ENCODE measurements at regions not wholly inside any gene's neighbourhood (a gene's known extent, or its start where the extent isn't known, plus 50 kb on each side); places are given as distances from the start of the nearest gene placed in this dataset.

DNA sequence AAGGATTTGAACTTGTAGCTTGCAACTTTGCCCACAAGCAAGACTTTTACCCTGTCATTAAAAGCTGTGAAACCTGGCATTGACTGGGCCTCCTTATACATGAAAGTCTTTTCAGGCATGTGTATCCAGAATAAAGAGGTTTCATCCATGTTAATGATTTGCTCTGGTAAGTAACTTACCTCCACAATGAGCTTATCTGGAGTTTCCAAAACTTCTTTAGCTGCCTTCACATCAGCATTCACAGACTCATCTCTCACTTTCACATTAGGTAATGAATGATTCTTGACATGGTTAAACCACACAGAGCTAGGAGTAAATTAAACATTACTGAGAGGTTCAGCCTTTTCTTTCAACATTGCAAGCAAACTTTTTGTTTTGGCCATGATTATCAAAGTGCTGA is 234.4 kb upstream of the CLEC14A start:
- Histone ChIP-seq H3K9me3 (ENCODE audit: insufficient read depth, low read depth, low read length) (no peaks in the 10 kb centered on the region), H3K27ac (ENCODE audit: low read length) (no peak overlapping the region), H3K27me3 (ENCODE audit: insufficient read depth, low read length) (no peaks in the 10 kb centered on the region), H3K4me1 (ENCODE audit: insufficient read depth, low read length) (no peaks in the 10 kb centered on the region), H3K9ac (ENCODE audit: low read depth, low read length) (no peak overlapping the region), H3K4me3 (ENCODE audit: low read length) (no peak overlapping the region), H3K36me3 (ENCODE audit: insufficient read depth, low read depth, low read length) (no peaks in the 10 kb centered on the region)

DNA sequence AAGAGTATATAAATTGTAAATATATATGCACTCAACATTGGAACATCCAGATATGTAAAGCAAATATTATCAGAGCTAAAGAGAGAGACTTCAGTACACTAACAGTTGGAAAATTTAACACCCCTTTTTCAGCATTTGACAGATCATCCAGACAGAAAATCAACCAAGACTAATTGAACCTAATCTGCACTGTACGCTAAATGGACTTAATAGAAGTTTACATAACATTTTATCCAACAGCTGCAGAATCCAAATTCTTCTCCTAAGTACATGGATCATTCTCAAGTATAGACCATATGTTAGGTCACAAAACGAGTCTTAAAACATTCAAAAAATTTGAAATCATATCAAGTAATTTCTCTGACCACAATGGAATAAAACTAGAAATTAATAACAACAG is 229.1 kb upstream of the CLEC14A start:
- no peaks in the 10 kb centered on the region for H3K27me3 ChIP-seq (ENCODE audit: insufficient read depth, low read length)
- H3K36me3 ChIP-seq (ENCODE audit: insufficient read depth, low read depth, low read length): no peaks in the 10 kb centered on the region
- no peak overlapping the region for H3K9ac ChIP-seq (ENCODE audit: low read depth, low read length)
- H3K4me1 ChIP-seq (ENCODE audit: insufficient read depth, low read length): no peaks in the 10 kb centered on the region
- H3K27ac ChIP-seq (ENCODE audit: low read length): no peak overlapping the region
- no peak overlapping the region for H3K4me3 ChIP-seq (ENCODE audit: low read length)
- no peaks in the 10 kb centered on the region for H3K9me3 ChIP-seq (ENCODE audit: insufficient read depth, low read depth, low read length)

DNA sequence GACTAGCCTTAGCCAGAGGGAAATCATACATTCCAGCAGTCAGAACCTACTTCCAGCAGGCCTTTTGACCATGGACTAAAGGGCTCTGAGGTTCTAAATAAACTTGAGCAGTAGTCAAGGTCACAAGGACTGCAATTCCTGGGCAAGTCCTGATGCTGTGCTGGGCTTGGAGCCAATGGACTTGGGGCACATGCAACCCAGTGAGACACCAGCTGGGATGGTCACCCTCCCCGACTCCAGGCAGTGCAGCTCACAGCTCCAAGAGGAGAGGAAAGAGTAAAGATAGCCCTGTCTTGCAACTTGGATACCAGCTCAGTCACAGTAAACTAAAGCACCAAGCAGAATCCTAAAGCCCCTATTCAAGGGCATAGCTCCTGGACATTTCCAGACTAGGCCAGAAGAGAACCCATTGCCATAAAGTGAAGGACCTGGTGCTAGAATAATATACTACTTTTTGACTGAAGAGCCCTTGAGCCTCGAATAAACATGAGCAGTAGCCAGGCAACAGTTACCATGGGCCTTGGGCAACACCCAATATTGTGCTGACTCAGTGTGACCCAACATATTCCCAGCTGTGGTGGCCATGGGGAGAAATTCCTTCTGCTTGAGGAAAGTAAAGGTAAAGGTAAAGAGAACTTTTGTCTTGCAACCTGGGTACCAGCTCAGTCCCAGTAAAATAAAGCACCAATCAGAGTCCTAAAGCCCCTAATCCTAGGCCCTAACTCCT is 226.2 kb upstream of the CLEC14A start:
- peaks cover 22% of the 10 kb centered on the region for H3K9me3 ChIP-seq (ENCODE audit: insufficient read depth, low read depth, low read length)
- no peak overlapping the region for H3K4me3 ChIP-seq (ENCODE audit: low read length)
- H3K27me3 ChIP-seq (ENCODE audit: insufficient read depth, low read length): no peaks in the 10 kb centered on the region
- H3K4me1 ChIP-seq (ENCODE audit: insufficient read depth, low read length): no peaks in the 10 kb centered on the region
- no peak overlapping the region for H3K9ac ChIP-seq (ENCODE audit: low read depth, low read length)
- no peak overlapping the region for H3K27ac ChIP-seq (ENCODE audit: low read length)
- H3K36me3 ChIP-seq (ENCODE audit: insufficient read depth, low read depth, low read length): no peaks in the 10 kb centered on the region

DNA sequence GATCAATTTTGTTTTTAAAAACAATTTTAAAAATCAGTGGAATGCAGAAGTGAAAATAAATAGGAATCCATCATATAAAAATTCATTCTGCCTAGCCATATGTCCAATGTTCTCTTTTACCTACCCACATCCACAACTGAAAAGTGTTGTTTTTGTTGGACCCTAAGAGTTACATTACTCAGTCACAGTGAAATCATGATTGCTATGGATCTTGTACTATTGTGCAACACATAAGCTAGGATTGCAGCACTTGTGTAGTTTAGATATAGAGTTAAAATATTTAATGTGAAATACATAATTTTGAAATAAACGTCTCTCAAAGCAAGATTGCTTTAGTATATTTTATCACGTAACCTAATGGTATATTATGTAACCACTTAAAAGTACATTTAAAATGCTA is 213.3 kb upstream of the CLEC14A start:
- no peak overlapping the region for H3K27ac ChIP-seq (ENCODE audit: low read length)

DNA sequence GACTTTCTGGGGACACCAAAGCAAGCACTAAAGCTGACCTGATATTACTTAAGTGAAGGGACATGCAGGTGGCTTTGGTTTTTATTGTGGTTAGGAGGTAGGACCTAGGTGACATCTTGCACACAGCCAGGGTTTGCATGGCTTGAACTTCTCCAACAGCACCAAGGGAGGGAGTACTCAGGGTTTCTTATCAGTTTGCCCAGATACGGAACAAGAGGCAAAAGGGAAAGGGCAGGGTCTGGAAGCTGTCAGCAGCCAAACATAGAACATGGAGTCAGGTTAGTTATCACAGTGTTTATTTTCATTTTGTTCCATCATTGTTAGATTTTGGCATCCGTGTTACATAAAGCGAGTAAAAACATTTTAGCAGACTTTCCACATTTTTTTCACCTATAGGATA is 186.3 kb upstream of the CLEC14A start:
- Histone ChIP-seq H3K9ac (ENCODE audit: low read depth, low read length) (no peak overlapping the region), H3K4me1 (ENCODE audit: insufficient read depth, low read length) (no peaks in the 10 kb centered on the region), H3K36me3 (ENCODE audit: insufficient read depth, low read depth, low read length) (no peaks in the 10 kb centered on the region), H3K4me3 (ENCODE audit: low read length) (no peak overlapping the region), H3K9me3 (ENCODE audit: insufficient read depth, low read depth, low read length) (peaks cover 10% of the 10 kb centered on the region; the same call in 1 of the 2 replicates), H3K27me3 (ENCODE audit: insufficient read depth, low read length) (no peaks in the 10 kb centered on the region), H3K27ac (ENCODE audit: low read length) (no peak overlapping the region)

More for the DNA sequence above, 213.3 kb upstream of the CLEC14A start:
- H3K9ac ChIP-seq (ENCODE audit: low read depth, low read length): no peak overlapping the region
- no peaks in the 10 kb centered on the region for H3K27me3 ChIP-seq (ENCODE audit: insufficient read depth, low read length)
- H3K36me3 ChIP-seq (ENCODE audit: insufficient read depth, low read depth, low read length): no peaks in the 10 kb centered on the region
- no peaks in the 10 kb centered on the region for H3K4me1 ChIP-seq (ENCODE audit: insufficient read depth, low read length)
- H3K4me3 ChIP-seq (ENCODE audit: low read length): no peak overlapping the region
- H3K9me3 ChIP-seq (ENCODE audit: insufficient read depth, low read depth, low read length): no peaks in the 10 kb centered on the region

DNA sequence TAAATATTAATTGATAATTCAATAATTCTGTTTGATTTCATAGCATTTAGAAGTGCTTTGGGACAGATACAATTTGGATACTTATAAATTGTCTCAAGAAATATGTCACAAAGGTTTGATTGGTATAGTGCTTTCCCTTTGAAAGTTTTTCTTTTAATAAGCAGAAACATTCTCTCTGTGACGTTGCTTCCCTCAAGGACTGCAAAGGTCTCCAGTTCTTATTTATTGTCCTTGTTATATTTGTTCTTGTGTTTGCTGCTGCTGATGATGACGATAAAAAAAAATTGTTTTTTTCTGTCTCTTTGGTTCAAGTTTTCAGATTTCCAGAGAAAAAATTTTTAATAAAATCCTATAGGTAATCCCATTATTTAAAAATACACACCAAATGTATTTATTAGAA is 176.3 kb upstream of the CLEC14A start:
- Histone ChIP-seq H3K9ac (ENCODE audit: low read depth, low read length) (no peak overlapping the region), H3K36me3 (ENCODE audit: insufficient read depth, low read depth, low read length) (no peaks in the 10 kb centered on the region), H3K27me3 (ENCODE audit: insufficient read depth, low read length) (no peaks in the 10 kb centered on the region), H3K27ac (ENCODE audit: low read length) (no peak overlapping the region), H3K9me3 (ENCODE audit: insufficient read depth, low read depth, low read length) (no peaks in the 10 kb centered on the region), H3K4me3 (ENCODE audit: low read length) (no peak overlapping the region), H3K4me1 (ENCODE audit: insufficient read depth, low read length) (no peaks in the 10 kb centered on the region)

DNA sequence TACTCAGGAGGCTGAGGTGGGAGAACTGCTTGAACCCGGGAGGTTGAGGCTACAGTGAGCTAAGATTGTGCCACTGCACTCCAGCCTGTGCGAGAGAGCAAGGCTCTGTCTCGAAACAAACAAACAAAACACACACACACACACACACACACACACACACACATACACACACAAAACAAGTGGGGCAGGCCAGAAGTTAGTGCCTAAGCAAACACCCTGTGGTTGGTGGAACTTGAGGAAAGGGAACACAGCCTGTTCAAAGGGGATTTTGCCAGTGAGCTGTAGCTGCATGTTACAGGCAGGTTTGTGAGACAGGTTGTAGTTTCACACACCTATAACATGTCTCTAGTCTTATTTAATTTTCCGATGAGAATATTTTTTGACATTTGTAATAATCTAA is 175.3 kb upstream of the CLEC14A start:
- Histone ChIP-seq H3K27me3 (ENCODE audit: insufficient read depth, low read length) (no peaks in the 10 kb centered on the region), H3K36me3 (ENCODE audit: insufficient read depth, low read depth, low read length) (no peaks in the 10 kb centered on the region), H3K27ac (ENCODE audit: low read length) (no peak overlapping the region), H3K4me1 (ENCODE audit: insufficient read depth, low read length) (no peaks in the 10 kb centered on the region), H3K9me3 (ENCODE audit: insufficient read depth, low read depth, low read length) (no peaks in the 10 kb centered on the region), H3K4me3 (ENCODE audit: low read length) (no peak overlapping the region), H3K9ac (ENCODE audit: low read depth, low read length) (no peak overlapping the region)

DNA sequence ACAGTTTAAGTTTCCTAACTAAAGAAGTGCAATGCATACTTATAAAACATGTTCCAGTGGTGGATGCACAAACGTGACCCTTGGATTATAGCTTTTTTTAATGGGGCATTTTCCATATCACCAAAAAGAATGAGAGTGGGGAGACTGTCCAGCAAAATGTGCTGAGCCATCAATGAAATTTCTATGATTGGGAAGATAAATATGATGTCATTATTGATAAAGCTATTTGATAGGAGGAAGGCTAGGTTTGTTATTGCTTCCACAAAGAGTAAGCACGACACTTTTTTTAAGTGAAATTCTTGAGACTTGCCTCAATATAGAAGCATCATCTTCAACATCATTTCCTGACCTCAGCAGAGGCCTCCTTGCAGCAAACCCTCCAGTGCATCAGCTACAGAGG is 174.6 kb upstream of the CLEC14A start:
- no peaks in the 10 kb centered on the region for H3K4me1 ChIP-seq (ENCODE audit: insufficient read depth, low read length)

DNA sequence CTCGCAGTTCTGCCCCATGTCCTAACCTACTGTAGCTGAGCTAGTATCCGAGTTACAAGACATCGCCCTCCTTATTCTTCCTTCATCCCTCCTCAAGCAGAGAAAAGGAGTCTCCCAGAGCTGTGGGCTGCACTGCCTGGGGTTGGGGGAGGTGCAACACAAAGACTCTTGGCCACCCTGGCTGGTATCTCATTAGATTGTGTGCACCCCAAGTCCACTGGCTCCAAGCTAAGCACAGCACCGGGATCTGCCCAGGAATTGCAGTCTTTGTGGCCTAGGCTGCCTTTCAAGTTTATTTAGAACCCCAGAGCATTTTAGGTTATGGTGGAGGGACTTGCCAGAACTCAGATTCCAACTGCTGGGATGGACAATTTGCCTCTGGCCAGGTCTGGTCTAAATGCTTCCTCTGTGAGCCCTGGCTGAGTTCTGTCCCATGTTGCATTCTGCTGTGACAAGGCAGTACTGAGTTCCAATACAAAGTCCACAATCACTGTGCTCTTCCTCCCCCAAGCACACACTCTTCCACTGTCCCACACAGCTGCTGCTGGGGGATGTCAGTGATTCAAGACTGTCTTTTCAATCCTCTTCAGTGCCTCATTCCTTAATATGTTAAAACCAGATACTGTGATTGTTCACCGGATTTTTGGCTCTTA is 169.6 kb upstream of the CLEC14A start:
- H3K4me3 ChIP-seq (ENCODE audit: low read length): no peak overlapping the region
- no peaks in the 10 kb centered on the region for H3K4me1 ChIP-seq (ENCODE audit: insufficient read depth, low read length)
- H3K9ac ChIP-seq (ENCODE audit: low read depth, low read length): no peak overlapping the region
- no peak overlapping the region for H3K27ac ChIP-seq (ENCODE audit: low read length)
- H3K36me3 ChIP-seq (ENCODE audit: insufficient read depth, low read depth, low read length): no peaks in the 10 kb centered on the region
- H3K9me3 ChIP-seq (ENCODE audit: insufficient read depth, low read depth, low read length): peaks cover 3% of the 10 kb centered on the region; the same call in 1 of the 2 replicates
- H3K27me3 ChIP-seq (ENCODE audit: insufficient read depth, low read length): no peaks in the 10 kb centered on the region

More for the DNA sequence above, 174.6 kb upstream of the CLEC14A start:
- Histone ChIP-seq H3K36me3 (ENCODE audit: insufficient read depth, low read depth, low read length) (no peaks in the 10 kb centered on the region), H3K4me3 (ENCODE audit: low read length) (no peak overlapping the region), H3K27ac (ENCODE audit: low read length) (no peak overlapping the region), H3K27me3 (ENCODE audit: insufficient read depth, low read length) (no peaks in the 10 kb centered on the region), H3K9ac (ENCODE audit: low read depth, low read length) (no peak overlapping the region), H3K9me3 (ENCODE audit: insufficient read depth, low read depth, low read length) (no peaks in the 10 kb centered on the region)

DNA sequence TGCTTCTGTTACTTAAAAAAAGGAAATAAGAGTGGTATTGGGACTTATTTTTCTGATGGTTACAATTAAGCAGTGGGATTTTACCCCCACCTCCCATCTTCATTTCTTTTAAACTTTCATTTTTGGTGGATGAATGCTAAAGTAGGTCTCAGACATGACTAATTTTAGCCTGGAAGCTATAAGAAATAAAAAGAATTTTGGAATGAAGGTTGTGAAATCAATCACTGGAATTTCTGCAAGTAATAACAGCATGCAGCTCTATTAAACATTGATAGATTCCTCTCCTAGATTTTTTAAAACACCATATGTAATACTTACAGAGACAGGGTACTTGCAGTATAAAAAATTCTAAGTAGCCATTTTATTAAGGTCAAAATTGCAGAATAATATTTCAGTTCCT is 164.2 kb upstream of the CLEC14A start:
- no peaks in the 10 kb centered on the region for H3K27me3 ChIP-seq (ENCODE audit: insufficient read depth, low read length)
- H3K4me1 ChIP-seq (ENCODE audit: insufficient read depth, low read length): no peaks in the 10 kb centered on the region
- H3K9me3 ChIP-seq (ENCODE audit: insufficient read depth, low read depth, low read length): peaks cover 3% of the 10 kb centered on the region; the same call in 1 of the 2 replicates
- no peaks in the 10 kb centered on the region for H3K36me3 ChIP-seq (ENCODE audit: insufficient read depth, low read depth, low read length)
- no peak overlapping the region for H3K4me3 ChIP-seq (ENCODE audit: low read length)
- H3K27ac ChIP-seq (ENCODE audit: low read length): no peak overlapping the region
- H3K9ac ChIP-seq (ENCODE audit: low read depth, low read length): no peak overlapping the region

DNA sequence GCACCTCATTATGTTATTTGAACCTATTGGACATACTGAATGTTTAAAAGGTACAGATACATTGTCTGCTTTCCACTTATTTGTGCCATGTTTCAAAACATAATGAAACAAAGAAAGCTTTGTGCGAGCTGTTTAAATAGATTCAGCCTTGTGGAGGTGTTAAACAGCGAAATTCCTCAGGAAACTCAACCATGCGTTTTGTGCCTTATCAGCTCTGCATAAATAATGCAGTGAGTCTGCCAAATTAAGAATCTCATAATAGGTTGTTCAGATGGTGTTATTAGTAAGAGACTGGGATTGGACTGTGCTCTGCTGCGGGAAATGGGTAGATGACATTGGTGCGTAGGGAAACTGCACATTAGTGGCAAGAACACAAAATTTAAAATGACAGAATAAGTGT is 163.7 kb upstream of the CLEC14A start:
- Histone ChIP-seq H3K27me3 (ENCODE audit: insufficient read depth, low read length) (no peaks in the 10 kb centered on the region), H3K9me3 (ENCODE audit: insufficient read depth, low read depth, low read length) (peaks cover 3% of the 10 kb centered on the region; the same call in 1 of the 2 replicates), H3K4me1 (ENCODE audit: insufficient read depth, low read length) (no peaks in the 10 kb centered on the region), H3K36me3 (ENCODE audit: insufficient read depth, low read depth, low read length) (no peaks in the 10 kb centered on the region), H3K27ac (ENCODE audit: low read length) (no peak overlapping the region), H3K9ac (ENCODE audit: low read depth, low read length) (no peak overlapping the region), H3K4me3 (ENCODE audit: low read length) (no peak overlapping the region)

DNA sequence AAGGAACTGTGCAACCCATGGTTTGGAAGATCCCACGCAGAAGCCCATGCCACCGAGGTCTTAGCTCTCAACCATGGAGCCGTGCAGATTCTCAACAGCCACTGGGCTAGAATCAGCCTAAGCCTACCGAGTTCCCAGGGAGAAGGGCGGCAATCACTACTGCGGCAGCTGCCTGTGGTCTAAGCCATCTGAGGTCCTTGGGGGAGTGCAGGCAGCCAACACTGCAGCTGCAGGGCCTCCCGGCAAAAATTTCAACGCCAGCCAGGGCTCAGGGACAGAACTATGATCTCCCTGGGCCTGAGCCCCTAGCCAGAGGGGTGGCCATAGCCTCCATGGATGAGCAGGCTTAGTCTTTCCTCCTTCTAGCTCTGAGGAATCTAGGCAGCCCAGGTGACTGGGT is 156.8 kb upstream of the CLEC14A start:
- Histone ChIP-seq H3K36me3 (ENCODE audit: insufficient read depth, low read depth, low read length) (no peaks in the 10 kb centered on the region), H3K27ac (ENCODE audit: low read length) (no peak overlapping the region), H3K9ac (ENCODE audit: low read depth, low read length) (no peak overlapping the region), H3K4me3 (ENCODE audit: low read length) (no peak overlapping the region), H3K4me1 (ENCODE audit: insufficient read depth, low read length) (no peaks in the 10 kb centered on the region), H3K9me3 (ENCODE audit: insufficient read depth, low read depth, low read length) (no peaks in the 10 kb centered on the region), H3K27me3 (ENCODE audit: insufficient read depth, low read length) (no peaks in the 10 kb centered on the region)

Measured in iPS-20b (cell line).